HepG2 (cell line): ENCODE measurements at regions not wholly inside any gene's neighbourhood (a gene's known extent, or its start where the extent isn't known, plus 50 kb on each side); places are given as distances from the start of the nearest gene placed in this dataset.

Experiments
- ATAC-seq: fragments of 200-7000 bp; cut with Tn5 transposase; 3 replicates; pipeline ENCODE4 v1.9.1; 2020; ENCODE audit warnings: mild to moderate bottlenecking, moderate library complexity
- BruUV-seq: library from RNA; stranded (reverse); fragments of 400-500 nt; replicated peaks from 2 replicates; lab custom pipeline; 2021; lab: Mats Ljungman, UMichigan
- CTCF ChIA-PET: fragments of 300-600 bp; formaldehyde crosslinking; extraction: SDS; loops from one replicate; lab custom pipeline; 2021; ENCODE audit warnings: low total read pairs, inconsistent platforms, low intra/inter-chr PET ratio; lab: Yijun Ruan, JAX
- POLR2A ChIA-PET: fragments of 350-600 bp; sonication (Branson Sonifier 250); formaldehyde crosslinking; loops from one replicate; lab custom pipeline; 2020; ENCODE audit warnings: antibody characterized with exemption, inconsistent platforms; lab: Yijun Ruan, JAX
- DNase-seq: peaks from one replicate; pipeline ENCODE4 v3.0.0-alpha.2; 2015; ENCODE audit warnings: low spot score
- FAIRE-seq: peaks from 3 replicates; lab custom pipeline; 2011; peaks lifted over from hg19 to GRCh38; lab: Jason Lieb, UNC
- H2AFZ ChIP-seq: one replicate; pipeline ENCODE4 v1.6.1; 2011; ENCODE audit warnings: low read length, inconsistent platforms
- H3K27ac ChIP-seq: fragments of 300-600 bp; 3 replicates; pipeline ENCODE4 v1.8.0; 2011; ENCODE audit warnings: mixed run types, mild to moderate bottlenecking, mixed read lengths, low read length, inconsistent platforms; ENCODE audit not compliant: insufficient read depth; ENCODE audit errors: extremely low read length
- H3K27me3 ChIP-seq, 2 experiments: fragments of 200-600 bp in 1 of 2; 2 replicates in 1 of 2; 3 replicates in 1 of 2; pipeline versions ENCODE4 v1.6.0 to v1.8.0; 2011; ENCODE audit warnings: low read length in 2 of 2, mild to moderate bottlenecking in 2 of 2, moderate library complexity in 2 of 2, inconsistent platforms in 1 of 2; ENCODE audit not compliant: insufficient read depth in 2 of 2, control insufficient read depth in 1 of 2
- H3K36me3 ChIP-seq, 2 experiments: fragments of 200-600 bp in 1 of 2; replicated peaks in 1 of 2; 2 replicates in 1 of 2; 3 replicates in 1 of 2; pipeline versions ENCODE4 v1.5.1 to v1.8.0; 2011; ENCODE audit warnings: low read length in 2 of 2, inconsistent platforms in 1 of 2; ENCODE audit not compliant: insufficient read depth in 2 of 2, control insufficient read depth in 1 of 2
- H3K4me1 ChIP-seq: 2 replicates; pipeline ENCODE4 v1.5.1; 2012; ENCODE audit warnings: low read length, inconsistent platforms; ENCODE audit not compliant: insufficient read depth
- H3K4me2 ChIP-seq: 2 replicates; pipeline ENCODE4 v1.6.0; 2011; ENCODE audit warnings: low read depth, low read length, inconsistent platforms
- H3K4me3 ChIP-seq, 3 experiments: fragments of 200-600 bp in 1 of 3; sonication (generic), shearing (Covaris generic) in 1 of 3; replicated peaks in 1 of 3; 2 replicates each; pipeline ENCODE4 v1.5.1; 2011 to 2016; ENCODE audit warnings: low read length in 3 of 3, inconsistent platforms in 2 of 3, low read depth in 2 of 3, mild to moderate bottlenecking in 2 of 3, control low read depth in 1 of 3, mixed read lengths in 1 of 3; ENCODE audit not compliant: insufficient read depth in 1 of 3
- H3K79me2 ChIP-seq: one replicate; pipeline ENCODE4 v1.6.1; 2011; ENCODE audit warnings: low read length, inconsistent platforms; ENCODE audit not compliant: insufficient read depth
- H3K9ac ChIP-seq: 2 replicates; pipeline ENCODE4 v1.6.0; 2011; ENCODE audit warnings: mild to moderate bottlenecking, low read depth, low read length, inconsistent platforms; ENCODE audit not compliant: insufficient read depth
- H3K9me3 ChIP-seq: 2 replicates; pipeline ENCODE4 v1.5.1; 2012; ENCODE audit warnings: mild to moderate bottlenecking, low read length
- H4K20me1 ChIP-seq: 2 replicates; pipeline ENCODE4 v1.6.0; 2011; ENCODE audit warnings: inconsistent platforms, mild to moderate bottlenecking, low read length, moderate library complexity; ENCODE audit not compliant: insufficient read depth
- HMG20B ChIP-seq: conservative IDR thresholded peaks from 2 replicates; pipeline ENCODE4 v1.6.1; 2016; ENCODE audit warnings: missing genetic modification reagents, missing compliant biosample characterization
- NCOA5 ChIP-seq: sonication (generic); formaldehyde crosslinking; IDR thresholded peaks from 2 replicates; pipeline ENCODE4 v1.4.0; 2020; ENCODE audit warnings: missing genetic modification reagents
- NR2F2 ChIP-seq: IDR thresholded peaks from 2 replicates; pipeline ENCODE4 v1.6.1; 2012; ENCODE audit warnings: low read depth, inconsistent platforms, borderline replicate concordance
- RNF219 ChIP-seq: sonication (generic); formaldehyde crosslinking; IDR thresholded peaks from 2 replicates; pipeline ENCODE4 v1.5.0; 2020; ENCODE audit warnings: mild to moderate bottlenecking, missing genetic modification reagents
- ZBTB10 ChIP-seq: sonication (generic); formaldehyde crosslinking; IDR thresholded peaks from 2 replicates; pipeline ENCODE4 v1.4.0; 2020; ENCODE audit warnings: missing genetic modification reagents, borderline replicate concordance
- ZBTB8A ChIP-seq: sonication (generic); formaldehyde crosslinking; IDR thresholded peaks from 2 replicates; pipeline ENCODE4 v1.4.0; 2020; ENCODE audit warnings: mild to moderate bottlenecking, low read depth, missing genetic modification reagents, borderline replicate concordance
- ZMYM2 ChIP-seq: sonication (generic); formaldehyde crosslinking; IDR thresholded peaks from 2 replicates; pipeline ENCODE4 v1.8.0; 2022; ENCODE audit warnings: mild to moderate bottlenecking, missing genetic modification reagents
- whole genome bisulfite sequencing: methylation state at CpG from one replicate; pipeline ENCODE4 v1.1.6; 2017; ENCODE audit warnings: low lambda C conversion rate; 5-methylcytosine and 5-hydroxymethylcytosine counted together
- in situ Hi-C: cut with HindIII; loops from 2 replicates; pipeline ENCODE4 v1.10.0; 2017; ENCODE audit warnings: low pct_unique_long_range_greater_than_20kb; ENCODE audit not compliant: extremely low pct_ligation_motif_present
- intact Hi-C: fragments of 100-400 bp; cut with micrococcal nuclease; formaldehyde crosslinking; loops from one replicate; pipeline ENCODE4 v1.10.0; 2022; ENCODE audit not compliant: unreplicated experiment
- TF ChIP-seq, protein P1 (sequence below): IDR thresholded peaks from 2 replicates; pipeline ENCODE4 v1.6.1; 2016; ENCODE audit warnings: mild to moderate bottlenecking, missing biosample characterization, missing genetic modification reagents
- TF ChIP-seq, protein P2 (sequence below): sonication (generic); formaldehyde crosslinking; IDR thresholded peaks from 2 replicates; pipeline ENCODE4 v1.4.0; 2020; ENCODE audit warnings: missing genetic modification reagents, mild to moderate bottlenecking, borderline replicate concordance
- TF ChIP-seq, protein P3 (sequence below): sonication (generic); formaldehyde crosslinking; IDR thresholded peaks from 2 replicates; pipeline ENCODE4 v1.5.1; 2020; ENCODE audit warnings: mild to moderate bottlenecking, missing genetic modification reagents, borderline replicate concordance

- in situ Hi-C loops (no loop called here), intact Hi-C loops (no loop called here)
- 12% methylated on average over 5 of the region's 5 CpGs for WGBS
- no peak overlapping the region for H3K9ac ChIP-seq
- no peak overlapping the region for H2AFZ ChIP-seq
- H3K79me2 ChIP-seq, result no peaks in the 10 kb centered on the region
- BruUV-seq, result no TSS peak
- POLR2A ChIA-PET, result no interaction called here
- no peak overlapping the region for H3K4me3 ChIP-seq
- ATAC-seq (no peak), DNase-seq (no peak), FAIRE-seq (no peak)
- no peaks in the 10 kb centered on the region for H4K20me1 ChIP-seq
- H3K27ac ChIP-seq, result no peak overlapping the region
- peaks cover 4 to 30% of the 10 kb centered on the region in 2 experiments for H3K27me3 ChIP-seq
- no peaks in the 10 kb centered on the region for H3K36me3 ChIP-seq
- CTCF ChIA-PET, result no interaction called here
- H3K4me2 ChIP-seq, result no peak overlapping the region
- H3K9me3 ChIP-seq, result no peaks in the 10 kb centered on the region
- no peaks in the 10 kb centered on the region for H3K4me1 ChIP-seq
- TF ChIP-seq, protein P1, sequence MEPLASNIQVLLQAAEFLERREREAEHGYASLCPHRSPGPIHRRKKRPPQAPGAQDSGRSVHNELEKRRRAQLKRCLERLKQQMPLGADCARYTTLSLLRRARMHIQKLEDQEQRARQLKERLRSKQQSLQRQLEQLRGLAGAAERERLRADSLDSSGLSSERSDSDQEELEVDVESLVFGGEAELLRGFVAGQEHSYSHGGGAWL (CRISPR knock-in tag), result no peak
- TF ChIP-seq, protein P2, sequence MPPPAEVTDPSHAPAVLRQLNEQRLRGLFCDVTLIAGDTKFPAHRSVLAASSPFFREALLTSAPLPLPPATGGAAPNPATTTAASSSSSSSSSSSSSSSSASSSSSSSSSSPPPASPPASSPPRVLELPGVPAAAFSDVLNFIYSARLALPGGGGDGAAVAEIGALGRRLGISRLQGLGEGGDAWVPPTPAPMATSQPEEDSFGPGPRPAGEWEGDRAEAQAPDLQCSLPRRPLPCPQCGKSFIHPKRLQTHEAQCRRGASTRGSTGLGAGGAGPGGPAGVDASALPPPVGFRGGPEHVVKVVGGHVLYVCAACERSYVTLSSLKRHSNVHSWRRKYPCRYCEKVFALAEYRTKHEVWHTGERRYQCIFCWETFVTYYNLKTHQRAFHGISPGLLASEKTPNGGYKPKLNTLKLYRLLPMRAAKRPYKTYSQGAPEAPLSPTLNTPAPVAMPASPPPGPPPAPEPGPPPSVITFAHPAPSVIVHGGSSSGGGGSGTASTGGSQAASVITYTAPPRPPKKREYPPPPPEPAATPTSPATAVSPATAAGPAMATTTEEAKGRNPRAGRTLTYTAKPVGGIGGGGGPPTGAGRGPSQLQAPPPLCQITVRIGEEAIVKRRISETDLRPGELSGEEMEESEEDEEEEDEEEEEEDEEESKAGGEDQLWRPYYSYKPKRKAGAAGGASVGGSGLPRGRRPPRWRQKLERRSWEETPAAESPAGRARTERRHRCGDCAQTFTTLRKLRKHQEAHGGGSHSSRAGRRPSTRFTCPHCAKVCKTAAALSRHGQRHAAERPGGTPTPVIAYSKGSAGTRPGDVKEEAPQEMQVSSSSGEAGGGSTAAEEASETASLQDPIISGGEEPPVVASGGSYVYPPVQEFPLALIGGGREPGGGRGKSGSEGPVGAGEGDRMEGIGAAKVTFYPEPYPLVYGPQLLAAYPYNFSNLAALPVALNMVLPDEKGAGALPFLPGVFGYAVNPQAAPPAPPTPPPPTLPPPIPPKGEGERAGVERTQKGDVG, result no peak
- no peak for TF ChIP-seq RNF219 (CRISPR knock-in tag)
- no peak for TF ChIP-seq NR2F2
- TF ChIP-seq HMG20B (CRISPR knock-in tag), result no peak
- no peak for TF ChIP-seq ZBTB8A (CRISPR knock-in tag)
- TF ChIP-seq NCOA5 (CRISPR knock-in tag), result no peak
- TF ChIP-seq ZBTB10 (CRISPR knock-in tag), result no peak
- no peak for TF ChIP-seq ZMYM2 (CRISPR knock-in tag)
- TF ChIP-seq, protein P3, sequence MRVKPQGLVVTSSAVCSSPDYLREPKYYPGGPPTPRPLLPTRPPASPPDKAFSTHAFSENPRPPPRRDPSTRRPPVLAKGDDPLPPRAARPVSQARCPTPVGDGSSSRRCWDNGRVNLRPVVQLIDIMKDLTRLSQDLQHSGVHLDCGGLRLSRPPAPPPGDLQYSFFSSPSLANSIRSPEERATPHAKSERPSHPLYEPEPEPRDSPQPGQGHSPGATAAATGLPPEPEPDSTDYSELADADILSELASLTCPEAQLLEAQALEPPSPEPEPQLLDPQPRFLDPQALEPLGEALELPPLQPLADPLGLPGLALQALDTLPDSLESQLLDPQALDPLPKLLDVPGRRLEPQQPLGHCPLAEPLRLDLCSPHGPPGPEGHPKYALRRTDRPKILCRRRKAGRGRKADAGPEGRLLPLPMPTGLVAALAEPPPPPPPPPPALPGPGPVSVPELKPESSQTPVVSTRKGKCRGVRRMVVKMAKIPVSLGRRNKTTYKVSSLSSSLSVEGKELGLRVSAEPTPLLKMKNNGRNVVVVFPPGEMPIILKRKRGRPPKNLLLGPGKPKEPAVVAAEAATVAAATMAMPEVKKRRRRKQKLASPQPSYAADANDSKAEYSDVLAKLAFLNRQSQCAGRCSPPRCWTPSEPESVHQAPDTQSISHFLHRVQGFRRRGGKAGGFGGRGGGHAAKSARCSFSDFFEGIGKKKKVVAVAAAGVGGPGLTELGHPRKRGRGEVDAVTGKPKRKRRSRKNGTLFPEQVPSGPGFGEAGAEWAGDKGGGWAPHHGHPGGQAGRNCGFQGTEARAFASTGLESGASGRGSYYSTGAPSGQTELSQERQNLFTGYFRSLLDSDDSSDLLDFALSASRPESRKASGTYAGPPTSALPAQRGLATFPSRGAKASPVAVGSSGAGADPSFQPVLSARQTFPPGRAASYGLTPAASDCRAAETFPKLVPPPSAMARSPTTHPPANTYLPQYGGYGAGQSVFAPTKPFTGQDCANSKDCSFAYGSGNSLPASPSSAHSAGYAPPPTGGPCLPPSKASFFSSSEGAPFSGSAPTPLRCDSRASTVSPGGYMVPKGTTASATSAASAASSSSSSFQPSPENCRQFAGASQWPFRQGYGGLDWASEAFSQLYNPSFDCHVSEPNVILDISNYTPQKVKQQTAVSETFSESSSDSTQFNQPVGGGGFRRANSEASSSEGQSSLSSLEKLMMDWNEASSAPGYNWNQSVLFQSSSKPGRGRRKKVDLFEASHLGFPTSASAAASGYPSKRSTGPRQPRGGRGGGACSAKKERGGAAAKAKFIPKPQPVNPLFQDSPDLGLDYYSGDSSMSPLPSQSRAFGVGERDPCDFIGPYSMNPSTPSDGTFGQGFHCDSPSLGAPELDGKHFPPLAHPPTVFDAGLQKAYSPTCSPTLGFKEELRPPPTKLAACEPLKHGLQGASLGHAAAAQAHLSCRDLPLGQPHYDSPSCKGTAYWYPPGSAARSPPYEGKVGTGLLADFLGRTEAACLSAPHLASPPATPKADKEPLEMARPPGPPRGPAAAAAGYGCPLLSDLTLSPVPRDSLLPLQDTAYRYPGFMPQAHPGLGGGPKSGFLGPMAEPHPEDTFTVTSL (CRISPR knock-in tag), result no peak
These were observed 290.0 kb downstream of the TLE3 start for GRCh38 chr15:69807721-69808120.
